ENCODE measurements at regions not wholly inside any gene's neighbourhood (a gene's known extent, or its start where the extent isn't known, plus 50 kb on each side); places are given as distances from the start of the nearest gene placed in this dataset.

DNA sequence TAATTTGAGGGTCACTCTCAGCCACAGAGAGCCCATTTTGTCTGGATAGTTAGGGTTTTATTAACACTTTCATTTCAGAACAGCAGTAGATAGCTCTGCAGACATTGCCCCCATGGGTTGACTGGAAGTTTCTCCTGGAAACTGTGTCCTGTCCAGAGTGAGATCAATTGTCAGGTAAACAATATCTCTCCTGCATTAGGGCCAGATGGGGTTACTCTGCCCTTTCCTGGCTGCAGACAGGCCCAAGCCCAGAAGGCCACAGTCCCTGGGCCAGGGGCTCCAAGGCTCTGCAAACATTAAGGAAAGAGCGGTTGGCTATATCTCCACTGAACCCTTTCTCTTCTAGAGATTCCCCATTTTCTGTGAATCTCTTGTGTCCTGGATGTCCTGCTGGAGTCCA is 436.8 kb upstream of the PRKX start:
- H3K18ac ChIP-seq (ENCODE audit: low read depth, low read length), result no peak overlapping the region
- no peak overlapping the region for H3K56ac ChIP-seq (ENCODE audit: extremely low read depth, insufficient read depth, low read length)
- no peaks in the 10 kb centered on the region for H3K9me1 ChIP-seq (ENCODE audit: insufficient read depth, low read length)
- no peak overlapping the region for H4K5ac ChIP-seq (ENCODE audit: low read depth, low read length)
- H3K36me3 ChIP-seq (ENCODE audit: control insufficient read depth, insufficient read depth, low read length), result no peaks in the 10 kb centered on the region
- intact Hi-C loops (cut with micrococcal nuclease) (loop anchor here (10.0 kb wide), 1 partner anchor 525 kb away; no protein-coding TSS in a partner anchor), in situ Hi-C loops (cut with MboI; ENCODE audit: low sequenced_read_pairs) (no loop called here), dilution Hi-C loops (cut with HindIII; ENCODE audit: low sequenced_read_pairs, unreplicated experiment) (no loop called here)
- H4K8ac ChIP-seq (ENCODE audit: low read depth in 2 of 2, low read length in 2 of 2), result no peak overlapping the region
- no peak overlapping the region for H2AK9ac ChIP-seq (replicated peaks; ENCODE audit: low read depth, low read length, poor library complexity)
- no peak for ATAC-seq (ENCODE audit: low read depth)
- TF ChIP-seq, protein P1, sequence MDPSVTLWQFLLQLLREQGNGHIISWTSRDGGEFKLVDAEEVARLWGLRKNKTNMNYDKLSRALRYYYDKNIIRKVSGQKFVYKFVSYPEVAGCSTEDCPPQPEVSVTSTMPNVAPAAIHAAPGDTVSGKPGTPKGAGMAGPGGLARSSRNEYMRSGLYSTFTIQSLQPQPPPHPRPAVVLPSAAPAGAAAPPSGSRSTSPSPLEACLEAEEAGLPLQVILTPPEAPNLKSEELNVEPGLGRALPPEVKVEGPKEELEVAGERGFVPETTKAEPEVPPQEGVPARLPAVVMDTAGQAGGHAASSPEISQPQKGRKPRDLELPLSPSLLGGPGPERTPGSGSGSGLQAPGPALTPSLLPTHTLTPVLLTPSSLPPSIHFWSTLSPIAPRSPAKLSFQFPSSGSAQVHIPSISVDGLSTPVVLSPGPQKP (IDR thresholded peaks at IDR 0.05; ENCODE audit: borderline replicate concordance, low read depth, low read length), result no peak
- TF ChIP-seq MXI1 (IDR thresholded peaks at IDR 0.05; ENCODE audit: borderline replicate concordance, low read depth, low read length), result no peak
- TF ChIP-seq, protein P2, sequence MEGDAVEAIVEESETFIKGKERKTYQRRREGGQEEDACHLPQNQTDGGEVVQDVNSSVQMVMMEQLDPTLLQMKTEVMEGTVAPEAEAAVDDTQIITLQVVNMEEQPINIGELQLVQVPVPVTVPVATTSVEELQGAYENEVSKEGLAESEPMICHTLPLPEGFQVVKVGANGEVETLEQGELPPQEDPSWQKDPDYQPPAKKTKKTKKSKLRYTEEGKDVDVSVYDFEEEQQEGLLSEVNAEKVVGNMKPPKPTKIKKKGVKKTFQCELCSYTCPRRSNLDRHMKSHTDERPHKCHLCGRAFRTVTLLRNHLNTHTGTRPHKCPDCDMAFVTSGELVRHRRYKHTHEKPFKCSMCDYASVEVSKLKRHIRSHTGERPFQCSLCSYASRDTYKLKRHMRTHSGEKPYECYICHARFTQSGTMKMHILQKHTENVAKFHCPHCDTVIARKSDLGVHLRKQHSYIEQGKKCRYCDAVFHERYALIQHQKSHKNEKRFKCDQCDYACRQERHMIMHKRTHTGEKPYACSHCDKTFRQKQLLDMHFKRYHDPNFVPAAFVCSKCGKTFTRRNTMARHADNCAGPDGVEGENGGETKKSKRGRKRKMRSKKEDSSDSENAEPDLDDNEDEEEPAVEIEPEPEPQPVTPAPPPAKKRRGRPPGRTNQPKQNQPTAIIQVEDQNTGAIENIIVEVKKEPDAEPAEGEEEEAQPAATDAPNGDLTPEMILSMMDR (conservative IDR thresholded peaks at IDR 0.05; ENCODE audit: low read depth, low read length), result no peak
- TF ChIP-seq FOS (IDR thresholded peaks at IDR 0.05; ENCODE audit: low read depth, low read length), result no peak
- TF ChIP-seq, protein P3, sequence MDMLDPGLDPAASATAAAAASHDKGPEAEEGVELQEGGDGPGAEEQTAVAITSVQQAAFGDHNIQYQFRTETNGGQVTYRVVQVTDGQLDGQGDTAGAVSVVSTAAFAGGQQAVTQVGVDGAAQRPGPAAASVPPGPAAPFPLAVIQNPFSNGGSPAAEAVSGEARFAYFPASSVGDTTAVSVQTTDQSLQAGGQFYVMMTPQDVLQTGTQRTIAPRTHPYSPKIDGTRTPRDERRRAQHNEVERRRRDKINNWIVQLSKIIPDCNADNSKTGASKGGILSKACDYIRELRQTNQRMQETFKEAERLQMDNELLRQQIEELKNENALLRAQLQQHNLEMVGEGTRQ (IDR thresholded peaks at IDR 0.05; ENCODE audit: low read depth, low read length), result no peak
- TF ChIP-seq MAZ (IDR thresholded peaks at IDR 0.05; ENCODE audit: borderline replicate concordance, low read depth, low read length), result no peak
- no peak for TF ChIP-seq RFX5 (IDR thresholded peaks at IDR 0.05; ENCODE audit: low read depth, low read length)
- no peak for TF ChIP-seq MAFK (IDR thresholded peaks at IDR 0.05; ENCODE audit: low read depth, low read length)
- TF ChIP-seq POLR2A (IDR thresholded peaks at IDR 0.05; ENCODE audit: low read depth, low read length), result no peak
- WGBS, 2 experiments (ENCODE audit: extremely low coverage in 2 of 2, insufficient read length in 1 of 2), result no CpG with 5 or more reads among the region's 1 CpG
- H3K14ac ChIP-seq (replicated peaks; ENCODE audit: low read depth, low read length), result no peak overlapping the region
- no peak overlapping the region for H3K9ac ChIP-seq (ENCODE audit: low read depth, low read length)
- ChIA-PET CTCF (no interaction called here), POLR2A (ENCODE audit: unreplicated experiment) (no interaction called here)
- H3K4me1 ChIP-seq (ENCODE audit: control insufficient read depth, insufficient read depth, low read length), result no peaks in the 10 kb centered on the region
- no peak overlapping the region for H3K23ac ChIP-seq (ENCODE audit: low read depth, low read length)
- H2AFZ ChIP-seq (replicated peaks; ENCODE audit: low read length, poor library complexity), result no peak overlapping the region
- no peak overlapping the region for H3K4ac ChIP-seq (ENCODE audit: low read depth, low read length)
- H4K91ac ChIP-seq (ENCODE audit: insufficient read depth, low read depth, low read length), result no peak overlapping the region
- DNase-seq, result no peak
- no peak overlapping the region for H2BK20ac ChIP-seq (ENCODE audit: low read depth, low read length)
- no TSS peak for BruUV-seq (replicated peaks)
- no peak overlapping the region for H2AK5ac ChIP-seq (ENCODE audit: low read depth, low read length)
- no peak overlapping the region for H2BK15ac ChIP-seq (ENCODE audit: low read depth, low read length)
- H4K20me1 ChIP-seq (ENCODE audit: insufficient read depth, low read length), result no peaks in the 10 kb centered on the region
- H3K27me3 ChIP-seq (ENCODE audit: control insufficient read depth, insufficient read depth, low read length), result no peaks in the 10 kb centered on the region
- no peak overlapping the region for H3K4me3 ChIP-seq (ENCODE audit: insufficient read depth, low read depth, low read length)
- H2BK120ac ChIP-seq (ENCODE audit: low read depth, low read length), result no peak overlapping the region
- no peaks in the 10 kb centered on the region for H3K79me1 ChIP-seq (ENCODE audit: low read depth in 1 of 2, low read length in 2 of 2)
- peaks cover 6% of the 10 kb centered on the region; the same call in 1 of the 2 replicates for H3K9me3 ChIP-seq (ENCODE audit: control insufficient read depth, insufficient read depth, low read length)
- H3K4me2 ChIP-seq (ENCODE audit: low read depth, low read length), result no peak overlapping the region
- no peak overlapping the region for H2BK5ac ChIP-seq (ENCODE audit: low read depth, low read length, poor library complexity, severe bottlenecking)
- no peak overlapping the region for H3K27ac ChIP-seq (ENCODE audit: insufficient read depth, low read length)

Measured in IMR-90 (cell line).